Activated CD8-positive, alpha-beta memory T cell treated with anti-CD3 and anti-CD28 coated beads, Interleukin-2, amount 10 ng/mL, durations not matched to agents 7 days and 5 days (primary cell): ENCODE measurements at regions not wholly inside any gene's neighbourhood (a gene's known extent, or its start where the extent isn't known, plus 50 kb on each side); places are given as distances from the start of the nearest gene placed in this dataset.
"Not testable (repeated sequence)": the region's sequence is repeated elsewhere in the genome, so short reads cannot be mapped to it uniquely, and the experiment has no call there.

Experiments used
- ATAC-seq: fragments of 150-1000 bp; cut with Tn5 transposase; one replicate; pipeline ENCODE4 v1.10.0; 2021; ENCODE audit warnings: moderate library complexity
- CTCF ChIA-PET: fragments of 350-600 bp; sonication (Branson Sonifier 250); formaldehyde crosslinking; loops from one replicate; lab custom pipeline; 2021; ENCODE audit warnings: antibody characterized with exemption; lab: Charles Lee
- DNase-seq: peaks from one replicate; pipeline ENCODE4 v3.0.0-alpha.2; 2020
- H3K27ac Mint-ChIP-seq: one replicate; pipeline ENCODE4 v1.8.0; 2021; ENCODE audit warnings: mild to moderate bottlenecking, mixed read lengths
- H3K27me3 Mint-ChIP-seq: one replicate; pipeline ENCODE4 v1.8.0; 2021; ENCODE audit warnings: mixed read lengths
- H3K36me3 Mint-ChIP-seq: one replicate; pipeline ENCODE4 v1.8.0; 2021; ENCODE audit warnings: mild to moderate bottlenecking, mixed read lengths
- H3K4me1 Mint-ChIP-seq: one replicate; pipeline ENCODE4 v1.8.0; 2021; ENCODE audit warnings: mixed read lengths
- H3K4me3 Mint-ChIP-seq: one replicate; pipeline ENCODE4 v1.8.0; 2021; ENCODE audit warnings: mild to moderate bottlenecking, moderate library complexity, mixed read lengths
- H3K9me3 Mint-ChIP-seq: one replicate; pipeline ENCODE4 v1.8.0; 2022; ENCODE audit warnings: low read depth, mixed read lengths

DNA sequence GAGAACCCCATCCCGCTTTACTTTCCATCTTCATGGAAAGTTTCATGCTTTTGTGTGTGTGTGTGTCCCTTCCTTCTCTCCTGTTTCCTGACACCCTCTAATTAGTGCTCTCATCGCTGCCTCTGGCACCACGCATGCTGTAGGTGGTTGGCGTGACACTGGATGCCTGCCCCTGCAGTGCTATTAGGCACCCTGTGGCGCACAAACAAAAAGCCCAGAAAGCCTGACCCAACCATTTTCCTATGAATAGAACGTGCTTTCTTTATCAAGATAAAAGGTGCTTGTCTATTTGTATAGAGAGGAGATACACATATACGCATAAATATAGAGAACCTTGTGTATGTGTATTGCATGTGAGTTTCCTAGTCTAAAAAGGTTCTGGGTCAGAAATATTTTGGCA is 120.8 kb upstream of the CDCA7L start:
- CTCF ChIA-PET: interaction anchor here (1.1 kb wide), 1 partner anchor 17 kb away, joined by 5 read pairs; no protein-coding TSS in a partner anchor
- Mint-ChIP-seq H3K4me1 (no peaks in the 10 kb centered on the region), H3K9me3 (no peaks in the 10 kb centered on the region), H3K27me3 (peaks cover 28% of the 10 kb centered on the region), H3K36me3 (no peaks in the 10 kb centered on the region), H3K4me3 (no peak overlapping the region), H3K27ac (no peak overlapping the region)
- DNase-seq (no peak), ATAC-seq (no peak)

DNA sequence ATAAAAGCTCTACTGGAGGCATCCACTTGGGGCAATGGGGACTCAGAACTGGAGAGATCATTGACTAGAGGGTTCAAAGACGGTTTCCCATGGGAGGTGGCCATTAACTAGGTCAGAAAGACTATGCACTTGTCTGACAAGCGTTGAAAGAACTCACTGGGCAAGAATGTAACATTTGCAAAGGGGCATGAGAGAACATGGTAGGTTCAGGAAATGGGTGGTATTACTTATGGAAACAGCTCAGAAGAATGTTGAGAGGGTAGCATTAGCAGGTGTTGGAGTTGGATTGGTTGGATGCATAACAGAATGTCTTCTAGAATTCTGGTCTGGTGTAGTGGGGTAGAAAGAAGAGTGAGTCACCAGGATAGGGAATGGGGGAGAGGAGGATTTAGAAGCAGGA is 119.1 kb upstream of the CDCA7L start:
- DNase-seq (no peak), ATAC-seq (no peak)
- H3K27ac Mint-ChIP-seq: no peak overlapping the region
- H3K27me3 Mint-ChIP-seq: peaks cover 31% of the 10 kb centered on the region
- H3K36me3 Mint-ChIP-seq: no peaks in the 10 kb centered on the region
- H3K4me3 Mint-ChIP-seq: no peak overlapping the region
- no peaks in the 10 kb centered on the region for H3K4me1 Mint-ChIP-seq
- CTCF ChIA-PET: no interaction called here
- H3K9me3 Mint-ChIP-seq: no peaks in the 10 kb centered on the region

DNA sequence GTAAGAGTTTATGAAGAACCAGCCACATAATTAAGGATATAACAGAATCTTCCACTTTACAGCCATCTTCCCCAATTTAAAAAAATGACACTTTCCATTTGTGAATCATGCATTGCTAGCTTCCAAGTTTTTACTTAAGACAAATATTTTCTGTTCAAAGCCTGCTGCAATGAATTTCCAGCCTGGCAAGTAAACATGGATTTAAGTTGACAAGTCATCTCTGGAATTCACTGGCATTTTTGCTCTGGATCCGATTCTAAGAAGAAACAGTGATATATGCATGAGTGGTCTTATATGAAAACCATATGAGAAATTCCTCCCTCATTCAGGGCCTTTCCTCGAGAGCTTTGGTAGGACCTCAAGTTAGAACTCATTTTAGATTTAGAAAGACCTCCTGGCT is 116.1 kb upstream of the CDCA7L start:
- H3K27ac Mint-ChIP-seq: no peak overlapping the region
- DNase-seq (no peak), ATAC-seq (no peak)
- H3K27me3 Mint-ChIP-seq: peaks cover 22% of the 10 kb centered on the region
- H3K4me1 Mint-ChIP-seq: no peaks in the 10 kb centered on the region
- CTCF ChIA-PET: no interaction called here
- H3K9me3 Mint-ChIP-seq: no peaks in the 10 kb centered on the region
- no peak overlapping the region for H3K4me3 Mint-ChIP-seq
- no peaks in the 10 kb centered on the region for H3K36me3 Mint-ChIP-seq

DNA sequence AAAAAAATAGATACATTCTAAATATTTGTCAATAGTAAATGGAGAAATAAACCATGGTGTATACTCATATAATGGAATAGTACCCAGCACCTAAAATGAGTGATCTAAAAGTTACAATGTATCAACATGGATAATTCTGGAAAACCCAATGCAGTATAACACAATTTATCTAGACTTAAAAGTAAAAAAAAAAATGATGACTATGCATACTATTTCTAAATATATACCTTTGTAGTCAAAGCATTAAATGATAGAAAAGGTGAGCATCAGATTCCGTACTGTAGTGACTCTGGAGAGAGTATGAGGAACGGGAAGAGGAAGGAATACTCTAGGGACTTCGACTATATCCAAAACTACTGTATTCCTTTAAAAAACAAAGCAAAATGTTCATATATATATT is 115.2 kb upstream of the CDCA7L start:
- no peak overlapping the region for H3K4me3 Mint-ChIP-seq
- ATAC-seq (no peak), DNase-seq (no peak)

DNA sequence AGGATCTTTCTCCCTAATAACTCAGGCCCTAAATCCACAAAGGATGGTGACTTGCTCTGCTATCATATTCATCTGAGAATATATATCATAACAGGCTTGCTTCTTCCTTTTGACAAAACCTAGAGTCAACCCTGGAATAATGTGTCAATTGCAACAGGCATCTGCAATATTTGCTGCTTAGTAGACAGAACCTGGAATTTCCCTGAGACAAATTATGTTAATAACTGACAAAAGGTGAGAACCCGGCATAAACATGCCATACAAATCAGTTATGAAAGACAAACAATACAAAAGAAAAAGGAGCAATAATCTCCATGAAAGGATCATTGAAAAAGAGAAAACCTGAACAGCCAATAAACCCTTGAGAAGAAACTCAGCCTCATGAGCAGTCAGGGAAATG is 114.5 kb upstream of the CDCA7L start:
- Mint-ChIP-seq H3K27ac (no peak overlapping the region), H3K4me3 (no peak overlapping the region), H3K4me1 (no peaks in the 10 kb centered on the region), H3K27me3 (peaks cover 22% of the 10 kb centered on the region), H3K36me3 (no peaks in the 10 kb centered on the region), H3K9me3 (no peaks in the 10 kb centered on the region)
- no peak for ATAC-seq
- CTCF ChIA-PET: no interaction called here
- no peak for DNase-seq

More for the DNA sequence above, 115.2 kb upstream of the CDCA7L start:
- H3K27me3 Mint-ChIP-seq: peaks cover 20% of the 10 kb centered on the region
- H3K9me3 Mint-ChIP-seq: no peaks in the 10 kb centered on the region
- H3K36me3 Mint-ChIP-seq: no peaks in the 10 kb centered on the region
- CTCF ChIA-PET: no interaction called here
- no peaks in the 10 kb centered on the region for H3K4me1 Mint-ChIP-seq
- no peak overlapping the region for H3K27ac Mint-ChIP-seq

DNA sequence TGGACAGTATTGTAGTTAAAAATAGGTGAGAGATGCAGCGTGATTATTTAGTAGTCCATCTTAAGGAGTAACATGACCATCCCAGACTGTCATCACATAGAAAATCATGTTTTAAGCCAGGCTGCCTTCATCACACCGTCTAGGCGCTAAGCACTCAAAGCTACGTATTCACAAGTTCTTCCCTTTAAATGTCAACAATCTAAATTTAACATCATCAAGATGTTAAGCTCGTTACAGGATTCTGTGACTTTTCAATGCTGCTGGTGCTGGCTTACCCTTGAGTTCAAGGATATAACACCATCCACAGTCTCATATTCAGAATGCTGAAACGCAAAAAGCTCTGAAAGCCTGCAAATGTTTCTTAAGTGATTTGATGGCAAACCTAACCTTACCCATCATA is 109.5 kb upstream of the CDCA7L start:
- H3K9me3 Mint-ChIP-seq: no peaks in the 10 kb centered on the region
- CTCF ChIA-PET: no interaction called here

DNA sequence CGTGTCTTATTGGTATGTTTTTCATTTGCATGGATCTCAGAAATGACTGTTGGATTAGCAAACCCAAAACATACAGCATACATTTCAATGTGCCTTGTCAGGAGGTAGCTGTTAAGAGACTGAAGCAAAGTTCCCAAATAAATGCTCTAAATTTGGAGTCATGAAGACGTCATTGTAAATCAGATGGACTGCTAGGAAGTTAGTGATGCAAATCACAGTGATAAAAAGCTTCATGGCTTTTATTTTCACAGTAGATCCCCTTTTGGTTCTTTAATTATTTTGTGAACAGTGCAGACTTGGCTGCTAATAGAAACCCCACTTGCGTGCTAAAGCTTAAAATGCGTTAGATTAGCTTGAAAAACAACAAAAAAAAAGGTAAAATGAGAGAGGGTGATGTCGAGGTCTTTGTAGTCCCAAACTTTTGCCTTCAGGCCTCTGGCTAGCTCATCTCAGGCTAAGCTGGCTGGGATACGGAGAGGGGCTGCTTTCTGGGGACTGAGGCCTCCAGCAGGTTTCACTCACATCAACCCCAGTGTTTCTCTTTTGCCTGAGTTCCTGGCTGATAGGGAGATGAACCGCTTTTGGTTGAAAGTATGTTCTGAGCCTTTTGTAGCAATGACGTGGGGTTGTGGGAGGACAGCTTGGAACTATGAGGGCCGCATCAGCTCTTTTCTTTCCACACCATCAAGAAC is 107.1 kb upstream of the CDCA7L start:
- ATAC-seq (no peak), DNase-seq (no peak)
- Mint-ChIP-seq H3K4me1 (no peaks in the 10 kb centered on the region), H3K4me3 (no peak overlapping the region), H3K9me3 (no peaks in the 10 kb centered on the region), H3K27ac (no peak overlapping the region), H3K27me3 (peaks cover 39% of the 10 kb centered on the region), H3K36me3 (no peaks in the 10 kb centered on the region)
- CTCF ChIA-PET: no interaction called here

More for the DNA sequence above, 109.5 kb upstream of the CDCA7L start:
- Mint-ChIP-seq H3K4me1 (no peaks in the 10 kb centered on the region), H3K4me3 (no peak overlapping the region), H3K27me3 (peaks cover 26% of the 10 kb centered on the region), H3K27ac (no peak overlapping the region), H3K36me3 (no peaks in the 10 kb centered on the region)
- DNase-seq: no peak
- ATAC-seq: no peak

DNA sequence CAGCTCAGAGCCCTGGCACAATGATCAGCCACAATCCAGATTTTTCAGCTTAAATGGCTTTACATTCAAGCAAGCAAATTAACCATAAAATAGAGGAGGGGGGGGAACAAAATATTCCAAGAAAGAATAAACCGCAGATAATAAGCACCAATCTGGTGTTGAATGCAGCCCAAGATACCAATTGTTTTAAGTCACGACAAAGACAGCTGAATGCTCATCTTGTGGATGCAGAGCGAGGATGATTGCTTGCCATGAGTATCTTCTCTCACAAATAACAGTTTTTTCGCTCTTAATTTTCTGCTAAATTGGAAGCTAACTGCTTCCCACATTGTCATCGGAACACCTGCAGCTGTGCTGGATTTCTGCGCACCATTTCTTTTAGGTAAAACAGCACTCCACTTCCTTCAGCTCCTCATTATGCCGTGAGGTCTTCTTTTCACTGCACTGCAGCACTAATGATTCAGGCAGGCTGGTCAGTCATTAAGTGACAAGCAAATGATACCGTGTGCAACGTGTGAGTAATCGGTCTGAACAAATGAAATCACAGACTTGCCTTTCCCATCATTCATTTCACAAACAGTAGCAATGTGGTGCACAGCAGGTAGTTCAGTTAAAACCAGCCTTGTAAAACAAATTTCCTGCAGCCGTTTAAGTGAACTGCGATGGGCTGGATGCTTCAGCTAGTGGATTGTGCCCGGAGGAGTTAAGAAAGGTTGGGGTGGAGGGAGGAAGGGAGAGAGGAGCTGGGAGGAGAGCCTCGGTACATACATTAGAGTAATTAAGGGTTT is 106.4 kb upstream of the CDCA7L start:
- CTCF ChIA-PET: no interaction called here
- Mint-ChIP-seq H3K4me1 (no peaks in the 10 kb centered on the region), H3K36me3 (no peaks in the 10 kb centered on the region), H3K27me3 (peaks cover 40% of the 10 kb centered on the region), H3K4me3 (no peak overlapping the region), H3K9me3 (no peaks in the 10 kb centered on the region), H3K27ac (no peak overlapping the region)
- no peak for ATAC-seq
- no peak for DNase-seq

DNA sequence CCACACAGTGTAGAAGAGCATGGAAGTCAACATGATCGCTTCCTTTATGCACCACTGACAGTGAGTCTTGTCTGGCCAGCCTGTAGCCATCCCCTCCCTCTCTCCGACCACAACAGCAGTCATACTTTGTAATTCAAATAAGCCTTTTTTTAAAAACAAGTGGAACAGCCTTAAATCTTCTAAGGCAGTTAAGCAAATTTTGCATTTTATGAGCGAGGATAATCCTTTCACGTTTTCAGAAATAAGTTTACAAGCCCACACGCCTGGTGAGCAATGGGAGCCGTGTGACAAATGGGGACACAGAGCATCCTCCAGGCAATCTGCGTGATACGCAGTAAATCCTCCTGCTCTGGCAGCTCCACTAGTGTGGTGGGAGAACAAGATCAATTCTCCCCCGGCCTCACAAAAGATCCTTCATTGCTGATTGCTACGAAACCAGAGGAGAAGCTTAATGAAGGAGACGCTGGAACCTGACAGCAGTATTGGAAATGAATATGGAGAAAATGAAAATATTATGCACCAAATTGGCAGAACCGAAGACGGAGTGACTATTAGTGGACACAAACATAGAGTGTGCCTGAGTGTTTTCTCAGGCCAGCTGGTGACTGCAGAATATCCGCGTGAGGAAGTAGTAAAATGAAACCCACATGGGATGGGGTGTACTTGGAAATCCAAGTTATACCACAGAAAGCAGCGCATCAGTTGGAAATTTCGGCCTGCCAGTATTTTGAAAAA is 104.2 kb upstream of the CDCA7L start:
- DNase-seq: no peak
- H3K27me3 Mint-ChIP-seq: peaks cover 40% of the 10 kb centered on the region
- H3K27ac Mint-ChIP-seq: no peak overlapping the region
- CTCF ChIA-PET: no interaction called here
- H3K9me3 Mint-ChIP-seq: no peaks in the 10 kb centered on the region
- no peak overlapping the region for H3K4me3 Mint-ChIP-seq
- ATAC-seq: no peak
- H3K4me1 Mint-ChIP-seq: no peaks in the 10 kb centered on the region
- no peaks in the 10 kb centered on the region for H3K36me3 Mint-ChIP-seq

DNA sequence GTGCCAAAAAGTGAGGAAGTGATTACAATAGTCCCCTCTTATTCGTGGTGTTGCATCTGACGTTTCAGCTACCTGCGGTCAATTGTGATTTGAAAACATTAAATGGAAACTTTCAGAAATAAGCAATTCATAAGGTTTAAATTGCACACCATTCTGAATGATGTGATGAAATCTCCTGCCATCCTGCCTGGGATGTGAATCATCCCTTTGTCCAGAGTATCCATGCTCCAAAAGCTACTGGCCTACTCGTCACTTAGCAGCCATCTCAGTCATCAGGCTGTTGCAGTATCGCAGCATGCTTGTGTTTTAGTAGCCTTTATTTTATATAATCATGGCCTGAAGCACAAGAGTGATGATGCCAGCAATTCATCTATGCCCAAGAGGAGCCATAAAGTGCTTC is 97.7 kb upstream of the CDCA7L start:
- Mint-ChIP-seq H3K27me3 (peaks cover 12% of the 10 kb centered on the region), H3K4me3 (no peak overlapping the region), H3K27ac (no peak overlapping the region), H3K9me3 (no peaks in the 10 kb centered on the region), H3K36me3 (no peaks in the 10 kb centered on the region), H3K4me1 (no peaks in the 10 kb centered on the region)
- no peak for DNase-seq
- CTCF ChIA-PET: interaction anchor here (1.5 kb wide), 1 partner anchor 40 kb away, joined by 5 read pairs; no protein-coding TSS in a partner anchor
- no peak for ATAC-seq

DNA sequence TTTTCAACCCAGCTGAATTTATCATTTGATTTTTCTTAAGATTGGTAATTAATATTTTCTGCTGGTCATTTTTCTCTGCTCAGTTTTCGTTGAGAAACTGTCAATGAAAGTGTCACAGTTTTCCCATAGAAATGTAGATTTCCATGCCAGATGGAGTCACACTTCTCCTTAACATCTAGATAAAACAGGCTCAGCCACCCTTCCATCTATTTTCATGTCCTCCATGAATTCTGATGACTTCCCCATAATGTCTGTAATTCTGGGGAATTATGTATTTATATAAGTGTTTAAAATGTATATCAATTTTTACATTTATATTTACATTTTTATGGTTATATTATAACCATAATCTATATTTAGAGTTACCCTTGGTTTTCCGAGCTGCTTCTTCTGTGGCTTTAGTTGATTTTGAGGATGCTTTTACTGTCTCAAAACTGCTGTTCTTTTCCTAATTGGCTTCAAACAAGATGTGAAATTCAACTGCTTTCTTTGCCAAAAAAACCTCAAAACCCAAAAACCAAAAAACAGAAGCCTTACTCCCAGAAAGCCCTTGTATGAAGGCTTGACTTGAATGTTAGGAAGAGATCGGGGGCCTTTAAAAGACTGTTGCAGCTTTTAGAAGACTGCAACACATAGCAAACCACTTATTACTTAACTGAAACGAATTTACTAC is 95.4 kb upstream of the CDCA7L start:
- no peak for ATAC-seq
- Mint-ChIP-seq H3K27ac (no peak overlapping the region), H3K4me3 (no peak overlapping the region), H3K4me1 (no peaks in the 10 kb centered on the region), H3K27me3 (peaks cover 13% of the 10 kb centered on the region), H3K9me3 (no peaks in the 10 kb centered on the region), H3K36me3 (no peaks in the 10 kb centered on the region)
- CTCF ChIA-PET: no interaction called here
- no peak for DNase-seq

DNA sequence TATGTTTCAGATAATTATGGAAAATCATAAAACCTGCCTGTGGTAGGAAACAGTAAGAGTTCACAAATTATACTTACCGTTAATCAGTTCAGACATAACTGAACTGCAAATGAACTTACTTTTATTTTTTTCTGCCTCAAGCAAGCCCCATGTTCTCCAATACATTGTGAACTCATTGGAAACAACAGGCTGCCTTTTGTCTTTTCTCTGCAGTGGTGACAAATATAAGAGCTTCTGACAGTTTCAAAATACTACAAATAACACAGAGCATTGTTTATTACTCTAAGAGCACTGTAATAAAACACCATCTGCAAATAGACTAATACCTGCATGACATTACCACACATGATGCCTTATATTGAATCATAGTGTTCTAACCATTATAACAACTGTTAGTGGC is 94.0 kb upstream of the CDCA7L start:
- ATAC-seq: no peak
- Mint-ChIP-seq H3K4me1 (no peaks in the 10 kb centered on the region), H3K4me3 (no peak overlapping the region)

DNA sequence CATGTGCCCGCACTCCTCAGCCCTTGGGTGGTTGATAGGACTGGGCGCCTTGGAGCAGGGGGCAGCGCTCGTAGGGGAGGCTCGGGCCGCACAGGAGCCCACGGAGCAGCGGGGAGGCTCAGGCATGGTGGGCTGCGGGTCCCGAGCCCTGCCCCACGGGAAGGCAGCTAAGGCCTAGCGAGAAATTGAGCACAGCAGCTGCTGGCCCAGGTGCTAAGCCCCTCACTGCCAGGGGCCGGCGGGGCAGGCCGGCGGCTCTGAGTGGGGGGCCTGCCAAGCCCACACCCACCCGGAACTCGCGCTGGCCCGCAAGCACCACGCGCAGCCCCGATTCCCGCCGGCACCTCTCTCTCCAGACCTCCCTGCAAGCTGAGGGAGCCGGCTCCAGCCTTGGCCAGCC is 86.7 kb upstream of the CDCA7L start:
- CTCF ChIA-PET, DNase-seq, H3K27ac Mint-ChIP-seq, H3K4me1 Mint-ChIP-seq, H3K36me3 Mint-ChIP-seq, H3K27me3 Mint-ChIP-seq, H3K4me3 Mint-ChIP-seq, H3K9me3 Mint-ChIP-seq, ATAC-seq: not testable (repeated sequence)

More for the DNA sequence above, 94.0 kb upstream of the CDCA7L start:
- Mint-ChIP-seq H3K27me3 (peaks cover 10% of the 10 kb centered on the region), H3K36me3 (no peaks in the 10 kb centered on the region), H3K9me3 (no peaks in the 10 kb centered on the region), H3K27ac (no peak overlapping the region)
- CTCF ChIA-PET: no interaction called here
- DNase-seq: no peak
